HG03103 (cell line): ENCODE measurements at regions not wholly inside any gene's neighbourhood (a gene's known extent, or its start where the extent isn't known, plus 50 kb on each side); places are given as distances from the start of the nearest gene placed in this dataset.
"Not testable (repeated sequence)": the region's sequence is repeated elsewhere in the genome, so short reads cannot be mapped to it uniquely, and the experiment has no call there.

Experiments
- ATAC-seq: cut with Tn5 transposase; IDR thresholded peaks from one replicate; pipeline ENCODE4 v1.9.1; 2021; ENCODE audit warnings: low read depth; ENCODE audit not compliant: unreplicated experiment

GRCh38 chr2:38454081-38454480 lies 77.0 kb upstream of the ATL2 start:
- no peak for ATAC-seq

- not testable (repeated sequence) for ATAC-seq
Observed at GRCh38 chr2:38451778-38452177, 74.7 kb upstream of the ATL2 start.

GRCh38 chr2:38450509-38450908 lies 73.4 kb upstream of the ATL2 start:
- ATAC-seq: no peak

- no peak for ATAC-seq
Observed at GRCh38 chr2:38448692-38449410, 71.8 kb upstream of the ATL2 start.

GRCh38 chr2:38446906-38447561 lies 70.0 kb upstream of the ATL2 start:
- no peak for ATAC-seq

GRCh38 chr2:38446418-38446817 lies 69.3 kb upstream of the ATL2 start:
- no peak for ATAC-seq

- no peak for ATAC-seq
Observed at GRCh38 chr2:38444247-38444646, 67.2 kb upstream of the ATL2 start.

GRCh38 chr2:38442643-38443541 lies 65.8 kb upstream of the ATL2 start:
- ATAC-seq: no peak

- ATAC-seq: no peak
Observed at GRCh38 chr2:38441346-38441745, 64.3 kb upstream of the ATL2 start.

GRCh38 chr2:38440655-38441054 lies 63.6 kb upstream of the ATL2 start:
- ATAC-seq: no peak

GRCh38 chr2:38439863-38440262 lies 62.8 kb upstream of the ATL2 start:
- no peak for ATAC-seq

GRCh38 chr2:38438883-38439612 lies 62.0 kb upstream of the ATL2 start:
- peak; percentile 65 for ATAC-seq

- peak; percentile 7 for ATAC-seq
Observed at GRCh38 chr2:38438133-38438882, 61.2 kb upstream of the ATL2 start.

- ATAC-seq: no peak
Observed at GRCh38 chr2:38436227-38436664, 59.2 kb upstream of the ATL2 start.

GRCh38 chr2:38435775-38436174 lies 58.7 kb upstream of the ATL2 start:
- ATAC-seq: no peak

- ATAC-seq: no peak
Observed at GRCh38 chr2:38434595-38434994, 57.5 kb upstream of the ATL2 start.

- no peak for ATAC-seq
Observed at GRCh38 chr2:38433607-38433975, 56.5 kb upstream of the ATL2 start.

- ATAC-seq: no peak
Observed at GRCh38 chr2:38432820-38433606, 55.9 kb upstream of the ATL2 start.

GRCh38 chr2:38430597-38431207 lies 53.6 kb upstream of the ATL2 start:
- ATAC-seq: no peak
